Activated T-cell treated with anti-CD3 and anti-CD28 coated beads, Interleukin-2, amount 50 U/mL, for 24 hours (primary cell): ENCODE measurements at regions not wholly inside any gene's neighbourhood (a gene's known extent, or its start where the extent isn't known, plus 50 kb on each side); places are given as distances from the start of the nearest gene placed in this dataset.

Source experiments
- DNase-seq: peaks from one replicate; pipeline ENCODE4 v3.0.0-alpha.2; 2020
- H3K27ac Mint-ChIP-seq: 2 replicates; pipeline ENCODE4 v1.8.0; 2020; ENCODE audit warnings: mild to moderate bottlenecking, mixed read lengths
- H3K27me3 Mint-ChIP-seq: 2 replicates; pipeline ENCODE4 v1.8.0; 2020; ENCODE audit warnings: mixed read lengths
- H3K36me3 Mint-ChIP-seq: 2 replicates; pipeline ENCODE4 v1.8.0; 2020; ENCODE audit warnings: low read depth, mixed read lengths
- H3K4me1 Mint-ChIP-seq: 2 replicates; pipeline ENCODE4 v1.8.0; 2020; ENCODE audit warnings: low read depth, mixed read lengths
- H3K4me3 Mint-ChIP-seq: 2 replicates; pipeline ENCODE4 v1.8.0; 2020; ENCODE audit warnings: mild to moderate bottlenecking, moderate library complexity, mixed read lengths
- H3K9me3 Mint-ChIP-seq: 2 replicates; pipeline ENCODE4 v1.8.0; 2020; ENCODE audit warnings: mixed read lengths

GRCh38 chr11:98793276-98793675 is 227.5 kb upstream of the CNTN5 start:
- no peak for DNase-seq
- H3K4me3 Mint-ChIP-seq: no peak overlapping the region
- no peak overlapping the region for H3K27ac Mint-ChIP-seq
- H3K27me3 Mint-ChIP-seq: no peaks in the 10 kb centered on the region
- H3K9me3 Mint-ChIP-seq: peaks cover 9% of the 10 kb centered on the region
- no peaks in the 10 kb centered on the region for H3K4me1 Mint-ChIP-seq
- no peaks in the 10 kb centered on the region for H3K36me3 Mint-ChIP-seq

- no peaks in the 10 kb centered on the region for H3K4me1 Mint-ChIP-seq
- no peak for DNase-seq
- no peaks in the 10 kb centered on the region for H3K36me3 Mint-ChIP-seq
- no peaks in the 10 kb centered on the region for H3K27me3 Mint-ChIP-seq
- peaks cover 2% of the 10 kb centered on the region for H3K9me3 Mint-ChIP-seq
- no peak overlapping the region for H3K27ac Mint-ChIP-seq
- H3K4me3 Mint-ChIP-seq: no peak overlapping the region
Measured at GRCh38 chr11:98798333-98798732, 222.4 kb upstream of the CNTN5 start.

GRCh38 chr11:98800696-98801095 is 220.1 kb upstream of the CNTN5 start:
- H3K27me3 Mint-ChIP-seq: no peaks in the 10 kb centered on the region
- DNase-seq: no peak
- no peaks in the 10 kb centered on the region for H3K36me3 Mint-ChIP-seq
- H3K9me3 Mint-ChIP-seq: peaks cover 5% of the 10 kb centered on the region
- H3K4me3 Mint-ChIP-seq: no peak overlapping the region
- no peaks in the 10 kb centered on the region for H3K4me1 Mint-ChIP-seq
- no peak overlapping the region for H3K27ac Mint-ChIP-seq

- Mint-ChIP-seq H3K9me3 (peaks cover 21% of the 10 kb centered on the region), H3K36me3 (no peaks in the 10 kb centered on the region), H3K4me1 (no peaks in the 10 kb centered on the region), H3K4me3 (no peak overlapping the region), H3K27ac (no peak overlapping the region), H3K27me3 (no peaks in the 10 kb centered on the region)
- DNase-seq: no peak
Measured at GRCh38 chr11:98828986-98829708, 191.6 kb upstream of the CNTN5 start.

GRCh38 chr11:98829971-98830370 is 190.8 kb upstream of the CNTN5 start:
- no peaks in the 10 kb centered on the region for H3K36me3 Mint-ChIP-seq

GRCh38 chr11:98834776-98835175 is 186.0 kb upstream of the CNTN5 start:
- no peak for DNase-seq
- no peaks in the 10 kb centered on the region for H3K36me3 Mint-ChIP-seq
- no peak overlapping the region for H3K4me3 Mint-ChIP-seq
- no peak overlapping the region for H3K27ac Mint-ChIP-seq
- no peaks in the 10 kb centered on the region for H3K4me1 Mint-ChIP-seq
- H3K9me3 Mint-ChIP-seq: peaks cover 12% of the 10 kb centered on the region
- no peaks in the 10 kb centered on the region for H3K27me3 Mint-ChIP-seq

More at GRCh38 chr11:98829971-98830370, 190.8 kb upstream of the CNTN5 start:
- no peaks in the 10 kb centered on the region for H3K4me1 Mint-ChIP-seq
- H3K27me3 Mint-ChIP-seq: no peaks in the 10 kb centered on the region
- no peak for DNase-seq
- peaks cover 24% of the 10 kb centered on the region for H3K9me3 Mint-ChIP-seq
- no peak overlapping the region for H3K27ac Mint-ChIP-seq
- no peak overlapping the region for H3K4me3 Mint-ChIP-seq

GRCh38 chr11:98835335-98835734 is 185.4 kb upstream of the CNTN5 start:
- Mint-ChIP-seq H3K4me3 (no peak overlapping the region), H3K27ac (no peak overlapping the region), H3K36me3 (no peaks in the 10 kb centered on the region), H3K9me3 (peaks cover 11% of the 10 kb centered on the region), H3K4me1 (no peaks in the 10 kb centered on the region), H3K27me3 (no peaks in the 10 kb centered on the region)
- DNase-seq: no peak

- H3K9me3 Mint-ChIP-seq: peaks cover 8% of the 10 kb centered on the region
- no peaks in the 10 kb centered on the region for H3K27me3 Mint-ChIP-seq
- no peak overlapping the region for H3K27ac Mint-ChIP-seq
- DNase-seq: no peak
- H3K4me1 Mint-ChIP-seq: no peaks in the 10 kb centered on the region
- H3K36me3 Mint-ChIP-seq: no peaks in the 10 kb centered on the region
- H3K4me3 Mint-ChIP-seq: no peak overlapping the region
Measured at GRCh38 chr11:98836156-98836555, 184.6 kb upstream of the CNTN5 start.

- Mint-ChIP-seq H3K9me3 (peaks cover 10% of the 10 kb centered on the region), H3K36me3 (no peaks in the 10 kb centered on the region), H3K27ac (no peak overlapping the region)
Measured at GRCh38 chr11:98842187-98842586, 178.6 kb upstream of the CNTN5 start.

GRCh38 chr11:98862169-98862568 is 158.6 kb upstream of the CNTN5 start:
- Mint-ChIP-seq H3K9me3 (peaks cover 18% of the 10 kb centered on the region), H3K4me1 (no peaks in the 10 kb centered on the region), H3K27ac (no peak overlapping the region), H3K27me3 (no peaks in the 10 kb centered on the region), H3K4me3 (no peak overlapping the region), H3K36me3 (no peaks in the 10 kb centered on the region)
- no peak for DNase-seq

More at GRCh38 chr11:98842187-98842586, 178.6 kb upstream of the CNTN5 start:
- Mint-ChIP-seq H3K4me1 (no peaks in the 10 kb centered on the region), H3K4me3 (no peak overlapping the region), H3K27me3 (no peaks in the 10 kb centered on the region)
- no peak for DNase-seq

- DNase-seq: no peak
- Mint-ChIP-seq H3K4me1 (no peaks in the 10 kb centered on the region), H3K27ac (no peak overlapping the region), H3K36me3 (no peaks in the 10 kb centered on the region), H3K9me3 (peaks cover 16% of the 10 kb centered on the region), H3K27me3 (no peaks in the 10 kb centered on the region), H3K4me3 (no peak overlapping the region)
Measured at GRCh38 chr11:98871690-98872089, 149.1 kb upstream of the CNTN5 start.

- H3K4me1 Mint-ChIP-seq: no peaks in the 10 kb centered on the region
- H3K27me3 Mint-ChIP-seq: no peaks in the 10 kb centered on the region
- no peaks in the 10 kb centered on the region for H3K36me3 Mint-ChIP-seq
- no peak for DNase-seq
- no peak overlapping the region for H3K4me3 Mint-ChIP-seq
- H3K27ac Mint-ChIP-seq: no peak overlapping the region
- H3K9me3 Mint-ChIP-seq: peaks cover 12% of the 10 kb centered on the region
Measured at GRCh38 chr11:98874050-98874449, 146.7 kb upstream of the CNTN5 start.

GRCh38 chr11:98895936-98896335 is 124.8 kb upstream of the CNTN5 start:
- H3K27me3 Mint-ChIP-seq: no peaks in the 10 kb centered on the region
- H3K36me3 Mint-ChIP-seq: no peaks in the 10 kb centered on the region
- peaks cover 8% of the 10 kb centered on the region for H3K9me3 Mint-ChIP-seq
- no peak overlapping the region for H3K27ac Mint-ChIP-seq
- H3K4me3 Mint-ChIP-seq: no peak overlapping the region
- H3K4me1 Mint-ChIP-seq: no peaks in the 10 kb centered on the region
- DNase-seq: no peak

GRCh38 chr11:98940913-98941312 is 79.8 kb upstream of the CNTN5 start:
- no peaks in the 10 kb centered on the region for H3K36me3 Mint-ChIP-seq
- DNase-seq: no peak
- no peaks in the 10 kb centered on the region for H3K27me3 Mint-ChIP-seq
- no peaks in the 10 kb centered on the region for H3K4me1 Mint-ChIP-seq
- no peak overlapping the region for H3K4me3 Mint-ChIP-seq
- H3K9me3 Mint-ChIP-seq: peaks cover 6% of the 10 kb centered on the region
- H3K27ac Mint-ChIP-seq: no peak overlapping the region

- Mint-ChIP-seq H3K4me3 (no peak overlapping the region), H3K4me1 (no peaks in the 10 kb centered on the region), H3K9me3 (peaks cover 4% of the 10 kb centered on the region), H3K27ac (no peak overlapping the region), H3K36me3 (no peaks in the 10 kb centered on the region), H3K27me3 (no peaks in the 10 kb centered on the region)
- DNase-seq: no peak
Measured at GRCh38 chr11:98944461-98944860, 76.3 kb upstream of the CNTN5 start.

GRCh38 chr11:98952107-98952506 is 68.6 kb upstream of the CNTN5 start:
- Mint-ChIP-seq H3K36me3 (no peaks in the 10 kb centered on the region), H3K27me3 (no peaks in the 10 kb centered on the region), H3K9me3 (peaks cover 5% of the 10 kb centered on the region), H3K27ac (no peak overlapping the region), H3K4me3 (no peak overlapping the region), H3K4me1 (no peaks in the 10 kb centered on the region)
- no peak for DNase-seq
